Dendritic cell treated with granulocyte-macrophage colony-stimulating factor and Interleukin-4, amounts not matched to agents 40 ng/mL and 50 ng/mL, for 4 days (primary cell): ENCODE measurements at regions not wholly inside any gene's neighbourhood (a gene's known extent, or its start where the extent isn't known, plus 50 kb on each side); places are given as distances from the start of the nearest gene placed in this dataset.

Experiments
- H3K27ac Mint-ChIP-seq: one replicate; pipeline ENCODE4 v1.8.0; 2022; ENCODE audit warnings: mild to moderate bottlenecking, mixed read lengths
- H3K27me3 Mint-ChIP-seq: one replicate; pipeline ENCODE4 v1.8.0; 2022; ENCODE audit warnings: mild to moderate bottlenecking, mixed read lengths
- H3K36me3 Mint-ChIP-seq: one replicate; pipeline ENCODE4 v1.8.0; 2022; ENCODE audit warnings: low read depth, mixed read lengths
- H3K4me1 Mint-ChIP-seq: one replicate; pipeline ENCODE4 v1.8.0; 2022; ENCODE audit warnings: low read depth, mixed read lengths
- H3K4me3 Mint-ChIP-seq: one replicate; pipeline ENCODE4 v1.8.0; 2022; ENCODE audit warnings: mild to moderate bottlenecking, moderate library complexity, mixed read lengths
- H3K9me3 Mint-ChIP-seq: one replicate; pipeline ENCODE4 v1.8.0; 2022; ENCODE audit warnings: mixed read lengths
- intact Hi-C: fragments of 100-400 bp; cut with micrococcal nuclease; formaldehyde crosslinking; loops from one replicate; pipeline ENCODE4 v1.15.0; 2022

DNA sequence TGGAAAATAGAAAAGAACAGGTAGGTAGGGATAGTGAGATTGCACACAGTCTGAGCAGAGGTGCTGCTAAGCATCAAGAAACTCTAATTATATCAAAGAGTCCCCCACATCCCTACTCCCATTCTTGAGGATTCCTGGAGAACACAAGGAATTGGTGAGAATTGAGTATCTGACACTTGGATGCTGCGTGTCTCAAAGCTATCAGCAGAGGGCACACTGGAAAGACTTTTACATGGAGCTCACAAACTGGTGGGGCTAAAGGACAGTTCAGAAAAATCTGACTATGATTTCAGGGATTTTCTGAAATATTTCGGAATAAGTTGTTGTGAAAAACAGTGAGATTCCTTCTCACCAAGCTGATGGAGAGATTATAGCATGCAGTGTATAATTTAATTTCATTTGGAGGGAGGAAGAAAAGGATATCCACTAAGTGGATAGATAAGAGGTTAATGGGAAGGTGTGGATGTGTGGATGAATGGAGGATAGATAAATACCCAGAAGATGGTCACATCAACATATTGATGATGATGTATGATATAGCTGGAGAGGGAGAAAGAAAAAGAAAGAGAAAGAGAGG lies 215.4 kb upstream of the DEFB112 start:
- Mint-ChIP-seq H3K4me3 (no peak overlapping the region), H3K27ac (no peak overlapping the region), H3K4me1 (no peaks in the 10 kb centered on the region), H3K9me3 (peaks cover 14% of the 10 kb centered on the region), H3K36me3 (no peaks in the 10 kb centered on the region), H3K27me3 (no peaks in the 10 kb centered on the region)
- intact Hi-C loops = no loop called here

DNA sequence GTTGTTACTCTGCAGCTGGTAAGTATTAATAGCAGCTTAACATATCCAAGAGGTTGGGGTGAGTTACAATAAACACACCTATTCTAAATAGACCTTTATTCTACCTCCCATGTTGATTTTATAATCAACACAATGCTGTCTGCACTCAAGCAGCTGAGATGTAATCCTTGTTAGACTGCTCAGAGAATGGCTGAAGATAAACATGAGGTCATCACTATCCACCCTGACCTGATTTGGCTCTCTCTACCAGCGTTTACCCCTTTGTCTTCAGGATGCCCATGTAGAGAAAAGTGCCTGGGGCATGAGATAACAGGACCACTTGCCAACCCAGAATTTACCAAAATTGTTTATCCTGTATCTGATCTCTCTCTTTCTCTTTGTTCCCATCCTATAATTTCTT lies 220.7 kb upstream of the DEFB112 start:
- no peaks in the 10 kb centered on the region for H3K4me1 Mint-ChIP-seq
- H3K36me3 Mint-ChIP-seq = no peaks in the 10 kb centered on the region
- no peaks in the 10 kb centered on the region for H3K27me3 Mint-ChIP-seq
- H3K27ac Mint-ChIP-seq = no peak overlapping the region
- no peak overlapping the region for H3K4me3 Mint-ChIP-seq
- peaks cover 15% of the 10 kb centered on the region for H3K9me3 Mint-ChIP-seq
- intact Hi-C loops = no loop called here

DNA sequence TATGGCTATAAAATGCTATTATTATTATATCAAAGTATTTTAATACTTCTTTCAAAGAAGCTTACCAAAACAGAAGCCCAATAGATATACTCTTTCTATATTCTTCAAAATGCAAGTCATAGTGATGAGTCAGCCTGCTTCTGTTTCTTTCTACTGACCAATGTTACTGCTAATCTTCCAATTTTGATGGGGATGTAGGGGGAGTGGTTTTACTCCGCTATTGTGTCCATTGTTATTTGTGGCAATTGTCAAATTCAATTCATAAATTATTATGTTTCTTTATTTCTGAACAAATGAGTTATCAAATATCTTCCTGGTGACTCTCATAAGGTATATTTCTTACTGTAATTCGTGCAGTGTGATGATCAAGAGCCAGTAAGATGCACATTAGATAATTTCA lies 221.5 kb upstream of the DEFB112 start:
- intact Hi-C loops = no loop called here
- no peak overlapping the region for H3K4me3 Mint-ChIP-seq
- H3K27me3 Mint-ChIP-seq = no peaks in the 10 kb centered on the region
- no peaks in the 10 kb centered on the region for H3K36me3 Mint-ChIP-seq
- H3K9me3 Mint-ChIP-seq = peaks cover 15% of the 10 kb centered on the region
- H3K27ac Mint-ChIP-seq = no peak overlapping the region
- no peaks in the 10 kb centered on the region for H3K4me1 Mint-ChIP-seq

DNA sequence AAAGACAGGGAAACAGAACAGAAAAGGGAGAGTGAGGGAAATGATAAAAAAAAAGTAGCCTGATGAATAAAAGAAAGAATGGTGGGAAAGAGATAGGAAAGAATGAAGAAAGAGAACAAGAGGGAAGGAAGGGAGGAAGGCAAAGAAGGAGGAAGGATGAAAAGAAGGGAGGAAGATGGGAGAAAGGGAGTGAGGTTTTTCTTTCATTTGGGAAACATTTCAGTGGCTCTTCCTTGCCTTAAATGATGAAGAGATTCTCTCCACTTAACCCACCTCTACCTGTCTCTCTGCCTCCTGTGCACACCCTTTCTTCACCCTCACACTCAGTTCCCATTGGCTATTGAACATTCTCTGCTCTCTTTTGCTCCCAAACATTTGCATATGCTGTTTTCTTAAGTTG lies 222.1 kb upstream of the DEFB112 start:
- Mint-ChIP-seq H3K27ac (no peak overlapping the region), H3K9me3 (peaks cover 15% of the 10 kb centered on the region), H3K27me3 (no peaks in the 10 kb centered on the region), H3K4me1 (no peaks in the 10 kb centered on the region), H3K36me3 (no peaks in the 10 kb centered on the region), H3K4me3 (no peak overlapping the region)
- intact Hi-C loops = no loop called here

DNA sequence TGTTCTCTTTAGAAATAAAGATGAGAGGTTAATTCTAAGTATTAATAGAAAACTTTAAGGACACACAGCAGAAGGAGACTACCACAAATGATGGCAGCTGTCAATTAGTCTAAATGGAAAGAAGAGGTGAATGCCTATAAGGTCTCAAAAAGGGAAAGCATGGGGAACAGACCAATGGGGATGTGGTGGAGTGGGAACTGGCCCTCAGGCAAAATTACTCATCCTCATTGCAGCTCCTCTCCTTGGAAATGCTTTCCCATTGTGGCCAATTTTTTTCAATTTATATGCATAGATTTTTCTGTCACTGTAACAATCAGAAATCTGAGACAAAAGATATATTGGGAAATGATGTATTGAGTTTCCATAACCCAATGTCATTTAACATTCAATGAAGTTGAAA lies 222.9 kb upstream of the DEFB112 start:
- intact Hi-C loops = no loop called here

DNA sequence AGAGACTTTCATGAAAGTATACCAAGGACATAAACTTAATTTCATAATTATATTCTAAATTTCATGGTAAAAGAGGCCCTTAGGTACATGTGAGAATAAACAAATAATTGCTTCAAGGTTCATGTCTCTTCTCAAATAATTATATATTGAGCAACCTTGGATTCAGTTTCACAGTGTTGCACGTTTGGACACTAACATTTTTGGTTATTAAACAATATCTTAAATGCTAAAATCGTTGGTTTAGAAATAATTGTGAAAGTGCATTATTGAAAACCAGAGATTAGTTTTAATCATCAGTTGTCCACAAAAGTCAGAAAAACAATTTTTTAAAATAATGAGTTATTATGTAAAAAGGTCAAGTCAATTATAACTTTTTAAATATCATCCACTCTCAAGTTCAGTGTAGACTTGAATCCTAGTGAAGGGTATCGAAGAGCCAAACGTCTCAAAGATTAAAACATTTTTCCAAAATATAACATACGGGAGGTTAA lies 227.1 kb upstream of the DEFB112 start:
- no peak overlapping the region for H3K27ac Mint-ChIP-seq
- peaks cover 15% of the 10 kb centered on the region for H3K9me3 Mint-ChIP-seq

More for the DNA sequence above, 222.9 kb upstream of the DEFB112 start:
- no peaks in the 10 kb centered on the region for H3K27me3 Mint-ChIP-seq
- no peak overlapping the region for H3K27ac Mint-ChIP-seq
- H3K9me3 Mint-ChIP-seq = peaks cover 15% of the 10 kb centered on the region
- no peaks in the 10 kb centered on the region for H3K4me1 Mint-ChIP-seq
- H3K36me3 Mint-ChIP-seq = no peaks in the 10 kb centered on the region
- H3K4me3 Mint-ChIP-seq = no peak overlapping the region

DNA sequence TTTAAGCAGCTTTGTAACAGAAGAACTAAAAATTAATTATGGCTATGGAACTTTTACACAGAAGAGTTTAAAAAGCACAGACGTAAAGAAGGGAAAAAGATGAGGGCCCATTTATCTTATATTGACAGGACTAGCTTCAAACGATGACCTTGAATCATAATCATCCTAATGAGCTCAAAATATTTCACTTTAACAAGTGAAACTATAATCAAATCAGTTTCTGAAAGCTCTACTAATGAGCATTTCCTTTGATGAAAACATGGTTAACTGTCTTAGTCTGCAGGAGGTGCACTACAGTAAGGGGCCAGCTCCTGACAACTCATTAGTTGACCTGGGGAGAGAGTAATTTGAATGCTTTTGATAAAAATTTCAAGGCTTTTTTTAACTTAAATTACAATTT lies 228.0 kb upstream of the DEFB112 start:
- Mint-ChIP-seq H3K4me1 (no peaks in the 10 kb centered on the region), H3K27ac (no peak overlapping the region), H3K36me3 (no peaks in the 10 kb centered on the region), H3K27me3 (no peaks in the 10 kb centered on the region), H3K9me3 (peaks cover 15% of the 10 kb centered on the region), H3K4me3 (no peak overlapping the region)
- intact Hi-C loops = no loop called here

More for the DNA sequence above, 227.1 kb upstream of the DEFB112 start:
- H3K4me3 Mint-ChIP-seq = no peak overlapping the region
- intact Hi-C loops = no loop called here
- no peaks in the 10 kb centered on the region for H3K36me3 Mint-ChIP-seq
- no peaks in the 10 kb centered on the region for H3K27me3 Mint-ChIP-seq
- H3K4me1 Mint-ChIP-seq = no peaks in the 10 kb centered on the region

DNA sequence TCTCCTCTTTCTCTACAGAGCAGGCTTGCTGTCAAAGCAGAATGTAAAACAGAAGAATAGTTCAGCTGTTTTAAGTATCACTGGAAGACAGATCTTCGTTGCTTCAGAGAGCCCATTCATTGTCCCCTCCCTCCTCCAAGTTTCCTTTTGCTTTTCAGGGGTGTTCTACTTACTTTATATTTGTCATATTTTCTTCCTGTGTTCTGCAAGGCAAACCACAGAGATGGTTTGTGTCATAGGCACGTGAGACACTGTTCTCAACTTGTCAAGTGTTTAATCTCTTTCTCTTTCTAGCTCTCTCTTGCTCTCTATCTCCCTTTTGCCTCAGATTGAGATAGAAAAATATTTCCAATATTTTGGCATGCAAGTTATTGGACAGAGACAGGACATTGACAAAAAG lies 228.9 kb upstream of the DEFB112 start:
- Mint-ChIP-seq H3K36me3 (no peaks in the 10 kb centered on the region), H3K27ac (no peak overlapping the region), H3K4me3 (no peak overlapping the region), H3K27me3 (no peaks in the 10 kb centered on the region), H3K9me3 (peaks cover 14% of the 10 kb centered on the region), H3K4me1 (no peaks in the 10 kb centered on the region)
- intact Hi-C loops = no loop called here

DNA sequence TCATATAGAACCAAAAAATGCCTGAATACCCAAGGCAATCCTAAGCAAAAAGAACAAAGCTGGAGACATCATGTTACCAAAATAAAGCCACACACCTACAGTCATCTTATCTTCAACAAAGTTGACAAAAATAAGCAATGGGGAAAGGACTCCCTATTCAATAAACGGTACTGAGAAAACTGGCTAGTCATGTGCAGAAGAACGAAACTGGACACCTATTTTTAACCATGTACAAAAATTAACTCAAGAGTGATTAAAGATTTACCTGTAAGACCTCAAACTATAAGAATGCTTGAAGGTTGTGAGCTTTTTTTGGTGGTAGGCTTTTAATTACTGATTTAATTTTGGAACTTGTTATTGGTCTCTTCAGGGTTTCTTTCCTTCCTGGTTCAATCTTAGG lies 236.0 kb upstream of the DEFB112 start:
- Mint-ChIP-seq H3K4me1 (no peaks in the 10 kb centered on the region), H3K36me3 (no peaks in the 10 kb centered on the region), H3K27me3 (no peaks in the 10 kb centered on the region), H3K9me3 (no peaks in the 10 kb centered on the region), H3K4me3 (no peak overlapping the region), H3K27ac (no peak overlapping the region)
- intact Hi-C loops = no loop called here

DNA sequence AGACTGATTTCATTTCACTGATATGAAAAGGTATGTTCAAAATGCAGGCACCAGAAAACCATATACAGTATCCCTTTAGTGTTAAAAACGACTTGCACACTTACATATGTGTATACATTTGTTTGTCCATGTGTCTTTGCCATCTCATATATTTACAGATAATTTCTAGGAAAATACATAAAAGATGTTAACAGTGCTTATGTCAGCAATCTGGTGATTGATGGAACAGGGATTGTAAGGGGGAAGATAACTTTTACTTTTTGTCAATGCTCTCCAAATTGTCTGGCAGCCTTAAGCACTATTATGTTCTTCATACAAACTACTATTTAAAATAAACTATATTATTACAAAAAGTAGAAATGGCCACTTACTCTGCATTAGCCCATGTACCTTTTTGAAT lies 238.5 kb upstream of the DEFB112 start:
- Mint-ChIP-seq H3K4me1 (no peaks in the 10 kb centered on the region), H3K9me3 (no peaks in the 10 kb centered on the region), H3K36me3 (no peaks in the 10 kb centered on the region), H3K27ac (no peak overlapping the region), H3K27me3 (no peaks in the 10 kb centered on the region), H3K4me3 (no peak overlapping the region)
- intact Hi-C loops = no loop called here

DNA sequence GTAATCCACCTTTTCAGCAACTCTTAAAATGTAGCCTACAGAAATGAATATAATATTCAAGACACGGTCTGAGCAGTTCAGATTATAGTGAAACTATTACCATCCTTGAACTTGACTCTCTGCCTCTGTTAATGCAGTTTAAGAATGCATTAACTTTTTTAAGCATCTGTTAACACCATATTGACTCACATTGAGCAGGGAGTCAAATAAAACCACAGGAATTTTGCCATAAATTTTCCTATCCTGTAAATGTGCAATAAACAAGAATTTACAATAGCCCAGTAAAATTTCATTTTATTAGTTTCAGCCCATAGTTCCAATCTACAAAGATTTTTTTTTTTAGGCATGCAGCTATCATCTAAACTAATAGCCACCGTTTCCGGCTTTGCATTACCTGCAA lies 239.2 kb upstream of the DEFB112 start:
- no peak overlapping the region for H3K4me3 Mint-ChIP-seq
- H3K9me3 Mint-ChIP-seq = no peaks in the 10 kb centered on the region
- intact Hi-C loops = no loop called here
- H3K4me1 Mint-ChIP-seq = no peaks in the 10 kb centered on the region
- H3K36me3 Mint-ChIP-seq = no peaks in the 10 kb centered on the region
- no peaks in the 10 kb centered on the region for H3K27me3 Mint-ChIP-seq
- H3K27ac Mint-ChIP-seq = no peak overlapping the region

DNA sequence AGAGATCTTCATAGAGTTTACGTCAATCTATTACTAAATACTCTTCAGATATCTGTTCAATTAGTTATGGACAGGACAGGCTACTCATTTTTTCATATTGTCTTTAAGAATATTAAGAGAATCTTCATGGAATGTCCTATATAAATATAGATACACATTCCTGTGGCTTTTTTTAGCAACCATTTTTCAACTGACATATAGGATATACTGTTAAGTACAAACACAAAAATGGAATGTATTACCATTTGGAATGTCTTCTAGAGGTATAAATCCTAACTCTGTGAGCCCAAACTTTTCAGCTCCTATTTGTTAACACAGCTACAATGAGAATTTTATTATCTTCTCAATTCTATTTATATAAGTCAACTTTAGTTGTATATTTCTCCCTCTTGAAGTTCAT lies 239.6 kb upstream of the DEFB112 start:
- no peaks in the 10 kb centered on the region for H3K36me3 Mint-ChIP-seq
- H3K4me1 Mint-ChIP-seq = no peaks in the 10 kb centered on the region
- intact Hi-C loops = no loop called here
- no peaks in the 10 kb centered on the region for H3K9me3 Mint-ChIP-seq
- no peak overlapping the region for H3K27ac Mint-ChIP-seq
- no peaks in the 10 kb centered on the region for H3K27me3 Mint-ChIP-seq
- H3K4me3 Mint-ChIP-seq = no peak overlapping the region

DNA sequence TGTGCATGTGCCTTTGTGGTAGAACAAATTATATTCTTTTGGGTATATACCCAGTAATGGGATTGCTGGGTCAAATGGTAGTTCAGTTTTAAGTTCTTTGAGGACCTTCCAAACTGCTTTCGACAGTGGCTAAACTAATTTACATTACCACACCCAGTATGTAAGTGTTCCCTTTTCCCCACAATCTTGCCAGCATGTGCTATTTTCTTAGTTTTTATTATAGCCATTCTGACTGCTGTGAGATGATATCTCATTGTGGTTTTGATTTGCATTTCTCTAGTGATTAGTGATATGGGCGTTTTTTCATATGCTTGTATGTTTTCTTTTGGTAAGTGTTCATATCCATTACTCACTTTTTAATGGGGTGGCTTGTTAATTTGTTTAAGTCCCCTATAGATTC lies 251.6 kb upstream of the DEFB112 start:
- Mint-ChIP-seq H3K4me3 (no peak overlapping the region), H3K4me1 (no peaks in the 10 kb centered on the region), H3K27me3 (no peaks in the 10 kb centered on the region), H3K36me3 (no peaks in the 10 kb centered on the region), H3K9me3 (peaks cover 18% of the 10 kb centered on the region), H3K27ac (no peak overlapping the region)
- intact Hi-C loops = no loop called here

DNA sequence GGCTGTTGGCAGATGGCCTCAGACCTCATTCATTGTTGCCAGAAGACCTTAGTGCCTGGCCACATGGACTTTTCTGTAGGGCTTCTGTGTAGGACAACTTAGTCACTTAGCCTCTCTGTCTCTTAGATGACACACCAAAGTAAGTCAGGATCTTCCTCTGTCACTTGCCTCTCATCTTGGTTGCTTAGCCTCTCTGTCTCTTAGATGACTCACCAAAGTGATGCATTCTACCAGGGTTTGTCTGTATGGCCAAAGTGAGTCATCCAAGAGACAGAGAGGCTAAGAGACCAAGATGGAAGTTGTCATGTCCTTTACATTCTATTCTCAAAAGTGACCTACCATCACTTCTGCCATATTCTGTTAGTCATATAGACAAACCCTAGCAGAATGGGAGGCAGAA lies 255.9 kb upstream of the DEFB112 start:
- no peaks in the 10 kb centered on the region for H3K27me3 Mint-ChIP-seq
- H3K4me1 Mint-ChIP-seq = no peaks in the 10 kb centered on the region
- H3K9me3 Mint-ChIP-seq = peaks cover 18% of the 10 kb centered on the region
- intact Hi-C loops = no loop called here
- H3K36me3 Mint-ChIP-seq = no peaks in the 10 kb centered on the region
- no peak overlapping the region for H3K27ac Mint-ChIP-seq
- no peak overlapping the region for H3K4me3 Mint-ChIP-seq

DNA sequence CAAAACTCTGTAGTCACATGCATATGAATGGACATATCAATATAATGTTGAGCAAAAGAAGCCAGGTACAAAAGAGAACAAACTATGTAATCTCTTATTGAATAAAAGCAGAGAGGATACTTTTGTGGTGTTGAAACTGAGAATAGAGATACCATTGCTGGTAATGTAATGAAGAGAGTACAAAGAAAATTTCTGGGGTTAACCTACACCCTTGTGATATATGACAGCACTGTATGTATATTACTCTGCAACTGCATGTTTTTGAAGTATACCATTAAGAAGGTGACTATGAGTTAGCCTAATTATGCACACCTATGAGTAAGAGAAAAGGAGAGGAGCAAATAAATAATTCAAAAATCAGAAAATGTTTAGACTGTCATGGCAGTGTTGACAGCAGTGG lies 268.8 kb upstream of the DEFB112 start:
- Mint-ChIP-seq H3K27ac (no peak overlapping the region), H3K27me3 (no peaks in the 10 kb centered on the region), H3K4me3 (no peak overlapping the region), H3K9me3 (peaks cover 14% of the 10 kb centered on the region), H3K36me3 (no peaks in the 10 kb centered on the region), H3K4me1 (no peaks in the 10 kb centered on the region)
- intact Hi-C loops = no loop called here
